SK-N-MC (cell line): ENCODE measurements at regions not wholly inside any gene's neighbourhood (a gene's known extent, or its start where the extent isn't known, plus 50 kb on each side); places are given as distances from the start of the nearest gene placed in this dataset.

Experiments used
- DNase-seq: peaks from one replicate; pipeline ENCODE4 v3.0.0-alpha.2; 2011; ENCODE audit warnings: low read depth, low spot score
- H3K27ac ChIP-seq: fragments of 200-600 bp; sonication (generic); 2 replicates; pipeline ENCODE4 v1.5.1; 2016; ENCODE audit warnings: mixed run types
- H3K36me3 ChIP-seq: fragments of 200-600 bp; sonication (generic); 2 replicates; pipeline ENCODE4 v1.6.1; 2017; ENCODE audit warnings: antibody characterized with exemption, low read length, mixed read lengths; ENCODE audit not compliant: insufficient read depth
- H3K4me3 ChIP-seq: fragments of 200-600 bp; sonication (generic); 2 replicates; pipeline ENCODE4 v1.5.1; 2016
- H3K9ac ChIP-seq: fragments of 200-600 bp; sonication (generic); 2 replicates; pipeline ENCODE4 v1.8.0; 2017; ENCODE audit warnings: mixed run types, mixed read lengths; ENCODE audit not compliant: insufficient read length
- H3K9me3 ChIP-seq: fragments of 200-600 bp; sonication (generic); 2 replicates; pipeline ENCODE4 v1.6.1; 2017; ENCODE audit warnings: low read depth, mild to moderate bottlenecking, antibody characterized with exemption, low read length, moderate library complexity, mixed read lengths
- EZH2 ChIP-seq: fragments of 200-600 bp; sonication (generic); IDR thresholded peaks from one replicate; pipeline ENCODE4 v1.6.1; 2017; ENCODE audit warnings: antibody characterized with exemption
- FOXP2 ChIP-seq: optimal IDR thresholded peaks from 2 replicates; pipeline ENCODE3; 2011; ENCODE audit warnings: mild to moderate bottlenecking, moderate library complexity; ENCODE audit not compliant: insufficient read depth; ENCODE audit errors: extremely low read length, control extremely low read depth
- POLR2AphosphoS5 ChIP-seq: IDR thresholded peaks from 2 replicates; pipeline ENCODE4 v1.6.1; 2012; ENCODE audit warnings: mild to moderate bottlenecking, low read depth, low read length, borderline replicate concordance

- TF ChIP-seq POLR2AphosphoS5 (no peak), EZH2 (no peak), FOXP2 (no peak)
- no peaks in the 10 kb centered on the region for H3K36me3 ChIP-seq
- no peaks in the 10 kb centered on the region for H3K9me3 ChIP-seq
- H3K27ac ChIP-seq = no peak overlapping the region
- H3K9ac ChIP-seq = no peak overlapping the region
- H3K4me3 ChIP-seq = no peak overlapping the region
- no peak for DNase-seq
These were observed 1479.5 kb downstream of the PCDH7 start for GRCh38 chr4:32199639-32200038.

GRCh38 chr4:32203340-32203739, 1483.2 kb downstream of the PCDH7 start:
- H3K4me3 ChIP-seq = no peak overlapping the region
- no peak for DNase-seq
- no peak overlapping the region for H3K9ac ChIP-seq
- no peak overlapping the region for H3K27ac ChIP-seq
- TF ChIP-seq EZH2 (no peak), POLR2AphosphoS5 (no peak), FOXP2 (no peak)
- H3K9me3 ChIP-seq = no peaks in the 10 kb centered on the region
- no peaks in the 10 kb centered on the region for H3K36me3 ChIP-seq

- Histone ChIP-seq H3K36me3 (no peaks in the 10 kb centered on the region), H3K9ac (no peak overlapping the region), H3K4me3 (no peak overlapping the region), H3K27ac (no peak overlapping the region), H3K9me3 (no peaks in the 10 kb centered on the region)
- DNase-seq = no peak
- TF ChIP-seq POLR2AphosphoS5 (no peak), FOXP2 (no peak), EZH2 (no peak)
These were observed 1486.6 kb downstream of the PCDH7 start for GRCh38 chr4:32206756-32207155.

GRCh38 chr4:32207456-32207855, 1487.3 kb downstream of the PCDH7 start:
- DNase-seq = no peak
- no peak overlapping the region for H3K27ac ChIP-seq
- TF ChIP-seq POLR2AphosphoS5 (no peak), EZH2 (no peak), FOXP2 (no peak)

GRCh38 chr4:32215277-32215676, 1495.1 kb downstream of the PCDH7 start:
- Histone ChIP-seq H3K9ac (no peak overlapping the region), H3K4me3 (no peak overlapping the region), H3K9me3 (no peaks in the 10 kb centered on the region), H3K27ac (no peak overlapping the region), H3K36me3 (no peaks in the 10 kb centered on the region)
- TF ChIP-seq EZH2 = no peak
- TF ChIP-seq FOXP2 = no peak
- TF ChIP-seq POLR2AphosphoS5 = no peak
- DNase-seq = no peak

More at GRCh38 chr4:32207456-32207855, 1487.3 kb downstream of the PCDH7 start:
- H3K36me3 ChIP-seq = no peaks in the 10 kb centered on the region
- no peak overlapping the region for H3K9ac ChIP-seq
- no peaks in the 10 kb centered on the region for H3K9me3 ChIP-seq
- no peak overlapping the region for H3K4me3 ChIP-seq

- Histone ChIP-seq H3K4me3 (no peak overlapping the region), H3K27ac (no peak overlapping the region), H3K9me3 (no peaks in the 10 kb centered on the region), H3K36me3 (no peaks in the 10 kb centered on the region), H3K9ac (no peak overlapping the region)
- TF ChIP-seq POLR2AphosphoS5 (no peak), EZH2 (no peak), FOXP2 (no peak)
- DNase-seq = no peak
These were observed 1496.3 kb downstream of the PCDH7 start for GRCh38 chr4:32216502-32216901.

GRCh38 chr4:32219306-32220075, 1499.3 kb downstream of the PCDH7 start:
- no peak for DNase-seq
- Histone ChIP-seq H3K36me3 (no peaks in the 10 kb centered on the region), H3K27ac (no peak overlapping the region), H3K4me3 (no peak overlapping the region), H3K9ac (no peak overlapping the region), H3K9me3 (no peaks in the 10 kb centered on the region)
- TF ChIP-seq POLR2AphosphoS5 (no peak), FOXP2 (no peak), EZH2 (no peak)

GRCh38 chr4:32226204-32226603, 1506.0 kb downstream of the PCDH7 start:
- DNase-seq = no peak
- H3K9ac ChIP-seq = no peak overlapping the region
- TF ChIP-seq EZH2 (no peak), FOXP2 (no peak), POLR2AphosphoS5 (no peak)
- H3K4me3 ChIP-seq = no peak overlapping the region
- no peaks in the 10 kb centered on the region for H3K9me3 ChIP-seq
- H3K27ac ChIP-seq = no peak overlapping the region
- no peaks in the 10 kb centered on the region for H3K36me3 ChIP-seq
